Epithelial cell of prostate (primary cell): ENCODE measurements at regions not wholly inside any gene's neighbourhood (a gene's known extent, or its start where the extent isn't known, plus 50 kb on each side); places are given as distances from the start of the nearest gene placed in this dataset.
A peak's percentile ranks its signal among the peaks of the same experiment; 100 is the strongest.

Experiments
- DNase-seq: peaks from one replicate; pipeline ENCODE4 v3.0.0-alpha.2; 2011; ENCODE audit warnings: low read depth, low spot score
- H3K27ac ChIP-seq: fragments of 450-650 bp; 2 replicates; pipeline ENCODE4 v1.5.1; 2017; ENCODE audit warnings: mild to moderate bottlenecking

- no peak for DNase-seq
- no peak overlapping the region for H3K27ac ChIP-seq
These were observed 547.4 kb downstream of the MIAT start for GRCh38 chr22:27204817-27205216.

- H3K27ac ChIP-seq, result no peak overlapping the region
- no peak for DNase-seq
These were observed 548.3 kb downstream of the MIAT start for GRCh38 chr22:27205492-27206373.

- peak overlapping the region; percentile 22 for H3K27ac ChIP-seq
- DNase-seq, result peak; percentile 54
These were observed 549.2 kb downstream of the MIAT start for GRCh38 chr22:27206374-27207133.

GRCh38 chr22:27207266-27207665, 549.9 kb downstream of the MIAT start:
- no peak for DNase-seq
- no peak overlapping the region for H3K27ac ChIP-seq

- DNase-seq, result no peak
- H3K27ac ChIP-seq, result no peak overlapping the region
These were observed 550.5 kb downstream of the MIAT start for GRCh38 chr22:27207907-27208306.

GRCh38 chr22:27210111-27210730, 552.8 kb downstream of the MIAT start:
- H3K27ac ChIP-seq, result no peak overlapping the region
- DNase-seq, result no peak

- no peak overlapping the region for H3K27ac ChIP-seq
- no peak for DNase-seq
These were observed 554.7 kb downstream of the MIAT start for GRCh38 chr22:27212102-27212501.

GRCh38 chr22:27212617-27213177, 555.3 kb downstream of the MIAT start:
- peak; percentile 52 for DNase-seq
- H3K27ac ChIP-seq, result peak overlapping the region; percentile 25

GRCh38 chr22:27213294-27213693, 555.9 kb downstream of the MIAT start:
- DNase-seq, result no peak
- H3K27ac ChIP-seq, result no peak overlapping the region

- DNase-seq, result no peak
- H3K27ac ChIP-seq, result no peak overlapping the region
These were observed 556.6 kb downstream of the MIAT start for GRCh38 chr22:27213766-27214581.

- H3K27ac ChIP-seq, result no peak overlapping the region
- DNase-seq, result no peak
These were observed 557.3 kb downstream of the MIAT start for GRCh38 chr22:27214691-27215090.

GRCh38 chr22:27215871-27216270, 558.5 kb downstream of the MIAT start:
- no peak overlapping the region for H3K27ac ChIP-seq
- DNase-seq, result no peak

- H3K27ac ChIP-seq, result no peak overlapping the region
- no peak for DNase-seq
These were observed 559.1 kb downstream of the MIAT start for GRCh38 chr22:27216444-27216843.

- no peak overlapping the region for H3K27ac ChIP-seq
- no peak for DNase-seq
These were observed 559.8 kb downstream of the MIAT start for GRCh38 chr22:27217154-27217553.

GRCh38 chr22:27218012-27218920, 560.9 kb downstream of the MIAT start:
- H3K27ac ChIP-seq, result no peak overlapping the region
- no peak for DNase-seq

- DNase-seq, result no peak
- no peak overlapping the region for H3K27ac ChIP-seq
These were observed 561.6 kb downstream of the MIAT start for GRCh38 chr22:27219036-27219435.

GRCh38 chr22:27220339-27220738, 563.0 kb downstream of the MIAT start:
- DNase-seq, result peak; percentile 52
- no peak overlapping the region for H3K27ac ChIP-seq

- H3K27ac ChIP-seq, result no peak overlapping the region
- DNase-seq, result no peak
These were observed 564.8 kb downstream of the MIAT start for GRCh38 chr22:27222178-27222577.
